Epithelial cell of esophagus (primary cell): ENCODE measurements at regions not wholly inside any gene's neighbourhood (a gene's known extent, or its start where the extent isn't known, plus 50 kb on each side); places are given as distances from the start of the nearest gene placed in this dataset.

ENCODE experiments used
- DNase-seq: peaks from one replicate; pipeline ENCODE4 v3.0.0; 2010; ENCODE audit warnings: low read depth
- H3K4me3 ChIP-seq: 2 replicates; pipeline ENCODE4 v1.5.1; 2011; ENCODE audit warnings: mild to moderate bottlenecking, low read length, control low read depth
- TF ChIP-seq, protein P1 (sequence below): IDR thresholded peaks from 2 replicates; pipeline ENCODE4 v1.5.1; 2011; ENCODE audit warnings: low read depth, mild to moderate bottlenecking, low read length, control low read depth, inconsistent platforms; ENCODE audit not compliant: insufficient read depth; ENCODE audit errors: missing control alignments

DNA sequence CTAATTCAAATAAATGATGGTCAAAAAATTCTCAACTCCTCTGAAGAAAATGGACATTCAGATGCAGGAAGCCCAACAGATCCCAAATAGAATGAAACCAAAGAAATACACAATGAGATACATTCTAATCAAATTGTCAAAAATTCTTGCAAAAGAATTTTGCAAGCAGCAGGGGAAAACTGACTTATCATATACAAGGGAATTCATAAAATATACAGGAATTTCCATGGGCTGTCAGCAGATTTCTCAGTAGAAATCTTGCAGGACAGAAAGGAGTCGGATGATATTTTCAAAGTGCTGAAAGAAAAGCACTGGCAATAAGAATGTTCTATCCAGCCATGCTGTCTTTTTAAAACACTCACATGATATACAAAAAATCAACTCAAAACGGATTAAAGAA, 194.6 kb upstream of the ZC3H12C start:
- no peak overlapping the region for H3K4me3 ChIP-seq
- TF ChIP-seq, protein P1, sequence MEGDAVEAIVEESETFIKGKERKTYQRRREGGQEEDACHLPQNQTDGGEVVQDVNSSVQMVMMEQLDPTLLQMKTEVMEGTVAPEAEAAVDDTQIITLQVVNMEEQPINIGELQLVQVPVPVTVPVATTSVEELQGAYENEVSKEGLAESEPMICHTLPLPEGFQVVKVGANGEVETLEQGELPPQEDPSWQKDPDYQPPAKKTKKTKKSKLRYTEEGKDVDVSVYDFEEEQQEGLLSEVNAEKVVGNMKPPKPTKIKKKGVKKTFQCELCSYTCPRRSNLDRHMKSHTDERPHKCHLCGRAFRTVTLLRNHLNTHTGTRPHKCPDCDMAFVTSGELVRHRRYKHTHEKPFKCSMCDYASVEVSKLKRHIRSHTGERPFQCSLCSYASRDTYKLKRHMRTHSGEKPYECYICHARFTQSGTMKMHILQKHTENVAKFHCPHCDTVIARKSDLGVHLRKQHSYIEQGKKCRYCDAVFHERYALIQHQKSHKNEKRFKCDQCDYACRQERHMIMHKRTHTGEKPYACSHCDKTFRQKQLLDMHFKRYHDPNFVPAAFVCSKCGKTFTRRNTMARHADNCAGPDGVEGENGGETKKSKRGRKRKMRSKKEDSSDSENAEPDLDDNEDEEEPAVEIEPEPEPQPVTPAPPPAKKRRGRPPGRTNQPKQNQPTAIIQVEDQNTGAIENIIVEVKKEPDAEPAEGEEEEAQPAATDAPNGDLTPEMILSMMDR = no peak
- no peak for DNase-seq

DNA sequence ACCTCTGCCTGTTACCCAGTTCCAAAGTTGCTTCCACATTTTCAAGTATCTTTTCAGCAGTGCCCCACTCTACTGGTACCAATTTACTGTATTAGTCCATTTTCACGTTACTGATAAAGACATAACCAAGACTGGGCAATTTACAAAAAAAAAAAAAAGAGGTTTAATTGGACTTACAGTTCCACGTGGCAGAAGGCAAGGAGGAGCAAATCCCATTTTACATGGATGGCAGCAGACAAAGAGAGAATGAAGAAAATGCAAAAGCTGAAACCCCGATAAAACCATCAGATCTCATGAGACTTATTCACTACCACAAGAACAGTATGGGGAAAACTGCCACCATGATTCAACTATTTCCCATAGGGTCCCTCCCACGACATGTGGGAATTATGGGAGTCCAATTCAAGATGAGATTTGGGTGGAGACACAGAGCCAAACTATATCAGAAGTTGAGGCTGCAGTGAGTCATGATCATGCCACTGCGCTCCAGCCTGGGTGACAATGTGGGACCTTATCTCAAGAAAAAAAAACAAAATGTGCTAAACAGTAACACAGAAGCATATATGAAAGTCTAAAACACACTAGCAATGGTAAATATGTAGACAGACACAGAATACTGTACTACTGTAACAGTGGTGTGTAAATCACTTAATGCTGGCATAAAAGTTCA, 190.3 kb upstream of the ZC3H12C start:
- TF ChIP-seq, protein P1 = no peak
- H3K4me3 ChIP-seq = no peak overlapping the region
- no peak for DNase-seq

GRCh38 chr11:109911488-109911887, 181.7 kb upstream of the ZC3H12C start:
- no peak overlapping the region for H3K4me3 ChIP-seq
- DNase-seq = no peak
- TF ChIP-seq, protein P1 = no peak

DNA sequence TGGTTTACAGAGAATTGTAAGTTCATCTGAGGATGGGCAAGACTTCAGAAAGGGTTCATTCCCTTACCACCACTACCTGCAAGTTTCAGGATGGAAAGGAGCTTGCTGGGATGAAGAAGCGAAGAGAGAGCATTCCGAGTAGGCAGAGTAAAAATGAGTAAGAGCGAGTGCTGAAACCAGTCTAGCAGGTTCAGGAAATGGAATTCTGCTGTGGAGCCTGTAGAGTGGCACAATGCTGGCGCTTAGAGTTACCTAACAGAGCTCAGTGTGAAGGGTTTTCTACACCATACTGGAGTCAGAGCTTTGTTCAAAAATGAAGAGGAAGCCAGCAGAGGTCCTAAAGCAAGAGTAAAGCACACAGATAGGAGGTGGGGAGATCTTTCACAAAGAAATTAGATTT, 179.2 kb upstream of the ZC3H12C start:
- no peak overlapping the region for H3K4me3 ChIP-seq
- TF ChIP-seq, protein P1 = no peak
- DNase-seq = peak; percentile 91

GRCh38 chr11:109914809-109915653, 178.2 kb upstream of the ZC3H12C start:
- no peak overlapping the region for H3K4me3 ChIP-seq
- peak; percentile 72 for DNase-seq
- TF ChIP-seq, protein P1 = no peak

GRCh38 chr11:109926941-109927340, 166.3 kb upstream of the ZC3H12C start:
- no peak for DNase-seq
- TF ChIP-seq, protein P1 = no peak
- H3K4me3 ChIP-seq = no peak overlapping the region
